OCI-LY7 (cell line): ENCODE measurements at regions not wholly inside any gene's neighbourhood (a gene's known extent, or its start where the extent isn't known, plus 50 kb on each side); places are given as distances from the start of the nearest gene placed in this dataset.

Experiments
- EZH2phosphoT487 ChIP-seq: fragments of 200-600 bp; sonication (generic); IDR thresholded peaks from 2 replicates; pipeline ENCODE4 v1.6.1; 2018; ENCODE audit warnings: low read depth, borderline replicate concordance, mild to moderate bottlenecking, mixed run types, antibody characterized with exemption, low read length, moderate library complexity, mixed read lengths
- TF ChIP-seq, protein P1 (sequence below): fragments of 200-600 bp; sonication (generic); conservative IDR thresholded peaks from 2 replicates; pipeline ENCODE4 v1.5.1; 2014; ENCODE audit warnings: mild to moderate bottlenecking, antibody characterized with exemption, low read length, moderate library complexity, mixed read lengths

- TF ChIP-seq, protein P1, sequence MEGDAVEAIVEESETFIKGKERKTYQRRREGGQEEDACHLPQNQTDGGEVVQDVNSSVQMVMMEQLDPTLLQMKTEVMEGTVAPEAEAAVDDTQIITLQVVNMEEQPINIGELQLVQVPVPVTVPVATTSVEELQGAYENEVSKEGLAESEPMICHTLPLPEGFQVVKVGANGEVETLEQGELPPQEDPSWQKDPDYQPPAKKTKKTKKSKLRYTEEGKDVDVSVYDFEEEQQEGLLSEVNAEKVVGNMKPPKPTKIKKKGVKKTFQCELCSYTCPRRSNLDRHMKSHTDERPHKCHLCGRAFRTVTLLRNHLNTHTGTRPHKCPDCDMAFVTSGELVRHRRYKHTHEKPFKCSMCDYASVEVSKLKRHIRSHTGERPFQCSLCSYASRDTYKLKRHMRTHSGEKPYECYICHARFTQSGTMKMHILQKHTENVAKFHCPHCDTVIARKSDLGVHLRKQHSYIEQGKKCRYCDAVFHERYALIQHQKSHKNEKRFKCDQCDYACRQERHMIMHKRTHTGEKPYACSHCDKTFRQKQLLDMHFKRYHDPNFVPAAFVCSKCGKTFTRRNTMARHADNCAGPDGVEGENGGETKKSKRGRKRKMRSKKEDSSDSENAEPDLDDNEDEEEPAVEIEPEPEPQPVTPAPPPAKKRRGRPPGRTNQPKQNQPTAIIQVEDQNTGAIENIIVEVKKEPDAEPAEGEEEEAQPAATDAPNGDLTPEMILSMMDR: no peak
- no peak for TF ChIP-seq EZH2phosphoT487
These were observed 108.4 kb upstream of the LYZL2 start for GRCh38 chr10:30737931-30738391.
